H9 (cell line): ENCODE measurements at regions not wholly inside any gene's neighbourhood (a gene's known extent, or its start where the extent isn't known, plus 50 kb on each side); places are given as distances from the start of the nearest gene placed in this dataset.

Experiments used
- DNase-seq: peaks from one replicate; pipeline ENCODE4 v3.0.0-alpha.2; 2017
- H2AFZ ChIP-seq: one replicate; pipeline ENCODE4 v1.6.1; 2013; ENCODE audit warnings: mild to moderate bottlenecking, low read length, control low read depth, moderate library complexity
- H2AK5ac ChIP-seq: 2 replicates; pipeline ENCODE4 v1.6.1; 2013; ENCODE audit warnings: low read length, control low read depth, mixed read lengths; ENCODE audit not compliant: insufficient read length
- H2BK120ac ChIP-seq: one replicate; pipeline ENCODE4 v1.6.1; 2013; ENCODE audit warnings: low read depth, mild to moderate bottlenecking, low read length, control low read depth, inconsistent platforms; ENCODE audit not compliant: poor library complexity, severe bottlenecking
- H2BK12ac ChIP-seq: 2 replicates; pipeline ENCODE4 v1.6.1; 2013; ENCODE audit warnings: low read length, control low read depth, mixed read lengths, low read depth; ENCODE audit not compliant: insufficient read length
- H2BK15ac ChIP-seq: 2 replicates; pipeline ENCODE4 v1.6.1; 2013; ENCODE audit warnings: low read depth, low read length, control low read depth
- H2BK20ac ChIP-seq: one replicate; pipeline ENCODE4 v1.6.1; 2013; ENCODE audit warnings: low read depth, mild to moderate bottlenecking, low read length, control low read depth, inconsistent platforms; ENCODE audit not compliant: poor library complexity, severe bottlenecking
- H2BK5ac ChIP-seq: 2 replicates; pipeline ENCODE4 v1.6.1; 2013; ENCODE audit warnings: low read length, control low read depth, mixed read lengths; ENCODE audit not compliant: insufficient read length
- H3K14ac ChIP-seq: 2 replicates; pipeline ENCODE4 v1.6.1; 2013; ENCODE audit warnings: low read length, control low read depth; ENCODE audit not compliant: insufficient read depth
- H3K18ac ChIP-seq: 2 replicates; pipeline ENCODE4 v1.6.1; 2013; ENCODE audit warnings: low read depth, mild to moderate bottlenecking, mixed read lengths, low read length, control low read depth; ENCODE audit not compliant: insufficient read length
- H3K23ac ChIP-seq: 2 replicates; pipeline ENCODE4 v1.6.1; 2013; ENCODE audit warnings: low read length, control low read depth, mixed read lengths, low read depth; ENCODE audit not compliant: insufficient read length
- H3K23me2 ChIP-seq: 2 replicates; pipeline ENCODE4 v1.6.1; 2013; ENCODE audit warnings: low read depth, mild to moderate bottlenecking, mixed read lengths, low read length, control low read depth; ENCODE audit not compliant: insufficient read length, poor library complexity, severe bottlenecking
- H3K27ac ChIP-seq: 2 replicates; pipeline ENCODE4 v1.5.1; 2013; ENCODE audit warnings: low read length, control low read depth, mixed read lengths, low read depth; ENCODE audit not compliant: insufficient read length
- H3K27me3 ChIP-seq: 2 replicates; pipeline ENCODE4 v1.6.1; 2013; ENCODE audit warnings: low read length, control low read depth, inconsistent platforms; ENCODE audit not compliant: insufficient read depth
- H3K4ac ChIP-seq: 2 replicates; pipeline ENCODE4 v1.6.1; 2013; ENCODE audit warnings: low read depth, mild to moderate bottlenecking, control low read depth, inconsistent platforms, low read length, moderate library complexity
- H3K4me1 ChIP-seq: 2 replicates; pipeline ENCODE4 v1.6.1; 2013; ENCODE audit warnings: low read length, control low read depth, inconsistent platforms; ENCODE audit not compliant: insufficient read depth
- H3K4me2 ChIP-seq: 2 replicates; pipeline ENCODE4 v1.6.1; 2013; ENCODE audit warnings: low read length, control low read depth, mixed read lengths; ENCODE audit not compliant: insufficient read length, insufficient read depth
- H3K56ac ChIP-seq: 2 replicates; pipeline ENCODE4 v1.6.1; 2013; ENCODE audit warnings: low read depth, mild to moderate bottlenecking, mixed read lengths, low read length, control low read depth; ENCODE audit not compliant: insufficient read length
- H3K79me1 ChIP-seq: 2 replicates; pipeline ENCODE4 v1.6.1; 2013; ENCODE audit warnings: low read depth, mild to moderate bottlenecking, moderate library complexity, low read length, control low read depth, inconsistent platforms; ENCODE audit not compliant: insufficient read depth, poor library complexity, severe bottlenecking
- H3K79me2 ChIP-seq: 2 replicates; pipeline ENCODE4 v1.6.1; 2013; ENCODE audit warnings: low read length, control low read depth, inconsistent platforms; ENCODE audit not compliant: insufficient read depth
- H3K9ac ChIP-seq: 2 replicates; pipeline ENCODE4 v1.6.1; 2013; ENCODE audit warnings: low read length, control low read depth, mixed read lengths; ENCODE audit not compliant: insufficient read length; ENCODE audit errors: extremely low read depth
- H3K9me3 ChIP-seq: one replicate; pipeline ENCODE4 v1.6.1; 2013; ENCODE audit warnings: low read depth, low read length, inconsistent platforms; ENCODE audit not compliant: control insufficient read depth
- H3T11ph ChIP-seq: one replicate; pipeline ENCODE4 v1.6.1; 2013; ENCODE audit warnings: mild to moderate bottlenecking, low read length, control low read depth, inconsistent platforms
- H4K20me1 ChIP-seq: one replicate; pipeline ENCODE4 v1.6.1; 2013; ENCODE audit not compliant: control insufficient read depth, insufficient read length, insufficient read depth
- H4K5ac ChIP-seq: 2 replicates; pipeline ENCODE4 v1.6.1; 2013; ENCODE audit warnings: low read depth, mild to moderate bottlenecking, mixed read lengths, low read length, control low read depth; ENCODE audit not compliant: insufficient read length
- H4K8ac ChIP-seq: replicated peaks from 2 replicates; pipeline ENCODE4 v1.6.1; 2013; ENCODE audit warnings: low read length, control low read depth, mixed read lengths, low read depth; ENCODE audit not compliant: insufficient read length
- H4K91ac ChIP-seq: 2 replicates; pipeline ENCODE4 v1.6.1; 2013; ENCODE audit warnings: low read depth, mild to moderate bottlenecking, moderate library complexity, mixed read lengths, low read length, control low read depth; ENCODE audit not compliant: insufficient read length
- H3K27ac Mint-ChIP-seq, 3 experiments: 2 replicates in 2 of 3; 3 replicates in 1 of 3; pipeline ENCODE4 v1.8.0; 2020 to 2021; ENCODE audit warnings: mixed read lengths in 3 of 3, mild to moderate bottlenecking in 1 of 3, moderate library complexity in 1 of 3
- H3K27me3 Mint-ChIP-seq: 2 replicates; pipeline ENCODE4 v1.8.0; 2021; ENCODE audit warnings: low read depth, mild to moderate bottlenecking, moderate library complexity, mixed read lengths
- H3K36me3 Mint-ChIP-seq, 3 experiments: 2 replicates in 2 of 3; 3 replicates in 1 of 3; pipeline ENCODE4 v1.8.0; 2020 to 2021; ENCODE audit warnings: low read depth in 3 of 3, mixed read lengths in 3 of 3; ENCODE audit not compliant: insufficient read depth in 1 of 3
- H3K4me1 Mint-ChIP-seq, 2 experiments: 2 replicates each; pipeline ENCODE4 v1.8.0; 2020; ENCODE audit warnings: mixed read lengths in 2 of 2
- H3K4me3 Mint-ChIP-seq, 2 experiments: 2 replicates in 1 of 2; 3 replicates in 1 of 2; pipeline ENCODE4 v1.8.0; 2020 to 2021; ENCODE audit warnings: mild to moderate bottlenecking in 2 of 2, mixed read lengths in 2 of 2, moderate library complexity in 1 of 2
- H3K9me3 Mint-ChIP-seq, 2 experiments: 2 replicates in 1 of 2; 3 replicates in 1 of 2; pipeline ENCODE4 v1.8.0; 2020; ENCODE audit warnings: mild to moderate bottlenecking in 2 of 2, mixed read lengths in 2 of 2, moderate library complexity in 1 of 2
- CTCF ChIP-seq: fragments of 200-600 bp; sonication (generic); conservative IDR thresholded peaks from 3 replicates; pipeline ENCODE4 v1.8.0; 2021; ENCODE audit warnings: antibody characterized with exemption, mild to moderate bottlenecking
- WGBS: extraction: QIAGEN DNeasy Blood & Tissue Kit; methylation state at CpG from one replicate; pipeline ENCODE4 v1.1.7; 2013; ENCODE audit warnings: missing lambda C conversion rate, low lambda C conversion rate, mixed read lengths; ENCODE audit not compliant: insufficient read length; ENCODE audit errors: extremely low coverage; 5-methylcytosine and 5-hydroxymethylcytosine counted together

GRCh38 chr9:136606687-136607333, 55.9 kb upstream of the EGFL7 start:
- no peak for DNase-seq
- no peak overlapping the region for H3K18ac ChIP-seq

More at GRCh38 chr9:136606687-136607333, 55.9 kb upstream of the EGFL7 start:
- Histone ChIP-seq H3K4me2 (no peak overlapping the region), H3K27me3 (no peaks in the 10 kb centered on the region), H2BK15ac (no peak overlapping the region), H3K9ac (no peak overlapping the region), H4K20me1 (no peaks in the 10 kb centered on the region), H3T11ph (no peak overlapping the region), H2BK5ac (no peak overlapping the region), H4K8ac (no peak overlapping the region), H4K5ac (no peak overlapping the region), H3K14ac (no peak overlapping the region), H3K9me3 (no peaks in the 10 kb centered on the region), H2AFZ (no peak overlapping the region), H3K4me1 (no peaks in the 10 kb centered on the region), H3K27ac (no peak overlapping the region), H3K56ac (no peak overlapping the region), H3K23me2 (no peaks in the 10 kb centered on the region), H2AK5ac (no peak overlapping the region), H3K4ac (no peak overlapping the region), H3K79me1 (no peaks in the 10 kb centered on the region), H4K91ac (no peak overlapping the region), H2BK120ac (no peak overlapping the region), H3K79me2 (no peaks in the 10 kb centered on the region), H2BK12ac (no peak overlapping the region), H3K23ac (no peak overlapping the region), H2BK20ac (no peak overlapping the region)
- Mint-ChIP-seq H3K4me3 (no peak overlapping the region), H3K36me3 (no peaks in the 10 kb centered on the region), H3K9me3 (no peaks in the 10 kb centered on the region), H3K4me1 (peaks cover 14 to 36% of the 10 kb centered on the region in 2 experiments), H3K27me3 (peaks cover 6% of the 10 kb centered on the region), H3K27ac (no peak overlapping the region)
- WGBS, result no CpG with 5 or more reads among the region's 19 CpGs
- TF ChIP-seq CTCF, result no peak
